ENCODE measurements at regions not wholly inside any gene's neighbourhood (a gene's known extent, or its start where the extent isn't known, plus 50 kb on each side); places are given as distances from the start of the nearest gene placed in this dataset.

DNA sequence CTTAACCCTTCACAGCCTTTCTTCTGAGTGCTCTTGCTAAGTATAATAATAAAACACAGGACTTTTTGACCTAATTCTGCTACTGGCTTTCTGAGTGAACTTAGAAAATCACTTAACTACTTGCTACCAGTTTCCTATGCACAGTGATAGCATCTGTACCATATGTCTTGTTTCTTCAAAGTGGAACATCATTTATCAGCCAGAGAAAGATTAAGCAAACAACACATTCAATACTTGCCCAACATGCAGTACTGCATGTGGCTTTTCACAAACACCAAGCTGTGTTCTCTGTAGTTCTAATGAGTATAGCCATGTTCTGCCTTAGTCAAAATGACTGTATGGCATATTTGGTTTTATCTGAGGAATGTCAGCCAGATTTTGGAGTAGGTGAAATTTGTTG is 1286.6 kb upstream of the ZEB2 start:
- TF ChIP-seq, protein P1, sequence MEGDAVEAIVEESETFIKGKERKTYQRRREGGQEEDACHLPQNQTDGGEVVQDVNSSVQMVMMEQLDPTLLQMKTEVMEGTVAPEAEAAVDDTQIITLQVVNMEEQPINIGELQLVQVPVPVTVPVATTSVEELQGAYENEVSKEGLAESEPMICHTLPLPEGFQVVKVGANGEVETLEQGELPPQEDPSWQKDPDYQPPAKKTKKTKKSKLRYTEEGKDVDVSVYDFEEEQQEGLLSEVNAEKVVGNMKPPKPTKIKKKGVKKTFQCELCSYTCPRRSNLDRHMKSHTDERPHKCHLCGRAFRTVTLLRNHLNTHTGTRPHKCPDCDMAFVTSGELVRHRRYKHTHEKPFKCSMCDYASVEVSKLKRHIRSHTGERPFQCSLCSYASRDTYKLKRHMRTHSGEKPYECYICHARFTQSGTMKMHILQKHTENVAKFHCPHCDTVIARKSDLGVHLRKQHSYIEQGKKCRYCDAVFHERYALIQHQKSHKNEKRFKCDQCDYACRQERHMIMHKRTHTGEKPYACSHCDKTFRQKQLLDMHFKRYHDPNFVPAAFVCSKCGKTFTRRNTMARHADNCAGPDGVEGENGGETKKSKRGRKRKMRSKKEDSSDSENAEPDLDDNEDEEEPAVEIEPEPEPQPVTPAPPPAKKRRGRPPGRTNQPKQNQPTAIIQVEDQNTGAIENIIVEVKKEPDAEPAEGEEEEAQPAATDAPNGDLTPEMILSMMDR (IDR thresholded peaks at IDR 0.05) = no peak
- TF ChIP-seq POLR2A (IDR thresholded peaks at IDR 0.05) = no peak
